ENCODE measurements at regions not wholly inside any gene's neighbourhood (a gene's known extent, or its start where the extent isn't known, plus 50 kb on each side); places are given as distances from the start of the nearest gene placed in this dataset.

GRCh38 chr14:65303190-65303898, 109.2 kb upstream of the FUT8 start:
- TF ChIP-seq CTCF (IDR thresholded peaks at IDR 0.05; ENCODE audit: borderline replicate concordance, extremely low read depth, low read length, poor library complexity, severe bottlenecking) (no peak), EZH2 (IDR thresholded peaks at IDR 0.05; ENCODE audit: borderline replicate concordance, low read depth, low read length, severe bottlenecking) (no peak)

Data from DND-41 (cell line).